OCI-LY3 (cell line): ENCODE measurements at regions not wholly inside any gene's neighbourhood (a gene's known extent, or its start where the extent isn't known, plus 50 kb on each side); places are given as distances from the start of the nearest gene placed in this dataset.

Experiments
- CTCF ChIP-seq: fragments of 200-600, 300-600 bp; sonication (generic); IDR thresholded peaks from 2 replicates; pipeline ENCODE4 v1.5.1; 2014; ENCODE audit warnings: antibody characterized with exemption, low read length, low read depth
- EZH2phosphoT487 ChIP-seq: fragments of 200-600 bp; shearing (Covaris generic); IDR thresholded peaks from 2 replicates; pipeline ENCODE4 v1.6.1; 2018; ENCODE audit warnings: antibody characterized with exemption, mixed run types, low read depth

GRCh38 chr11:92642177-92642931, 327.1 kb upstream of the MTNR1B start:
- TF ChIP-seq CTCF (no peak), EZH2phosphoT487 (no peak)
